HEK293T (cell line): ENCODE measurements at regions not wholly inside any gene's neighbourhood (a gene's known extent, or its start where the extent isn't known, plus 50 kb on each side); places are given as distances from the start of the nearest gene placed in this dataset.

Experiments
- BHLHE40 ChIP-seq: fragments of 450-650 bp; IDR thresholded peaks from 2 replicates; pipeline ENCODE4 v1.6.1; 2016; ENCODE audit warnings: mild to moderate bottlenecking, moderate library complexity, borderline replicate concordance
- CTBP1 ChIP-seq: fragments of 450-650 bp; IDR thresholded peaks from 2 replicates; pipeline ENCODE4 v1.6.1; 2016; ENCODE audit warnings: borderline replicate concordance
- ELF4 ChIP-seq: fragments of 450-650 bp; IDR thresholded peaks from 2 replicates; pipeline ENCODE4 v1.6.1; 2017; ENCODE audit warnings: antibody characterized with exemption
- FOXA1 ChIP-seq: fragments of 450-650 bp; IDR thresholded peaks from 2 replicates; pipeline ENCODE4 v1.6.1; 2016; ENCODE audit warnings: mild to moderate bottlenecking
- FOXK2 ChIP-seq: fragments of 450-650 bp; IDR thresholded peaks from 2 replicates; pipeline ENCODE4 v1.6.1; 2016; ENCODE audit warnings: mild to moderate bottlenecking
- FOXM1 ChIP-seq: fragments of 450-650 bp; IDR thresholded peaks from 2 replicates; pipeline ENCODE4 v1.6.1; 2017; ENCODE audit warnings: mild to moderate bottlenecking, borderline replicate concordance
- HDGF ChIP-seq: fragments of 450-650 bp; IDR thresholded peaks from 2 replicates; pipeline ENCODE4 v1.6.1; 2017; ENCODE audit warnings: antibody characterized with exemption, borderline replicate concordance
- NFRKB ChIP-seq: fragments of 450-650 bp; IDR thresholded peaks from 2 replicates; pipeline ENCODE4 v1.6.1; 2016; ENCODE audit warnings: mild to moderate bottlenecking, moderate library complexity
- SP1 ChIP-seq: fragments of 450-650 bp; IDR thresholded peaks from 2 replicates; pipeline ENCODE4 v1.6.1; 2017
- SUZ12 ChIP-seq: fragments of 450-650 bp; IDR thresholded peaks from 2 replicates; pipeline ENCODE4 v1.6.1; 2016; ENCODE audit warnings: mild to moderate bottlenecking
- TARDBP ChIP-seq: fragments of 450-650 bp; IDR thresholded peaks from 2 replicates; pipeline ENCODE4 v1.6.1; 2016
- ZNF384 ChIP-seq: fragments of 450-650 bp; IDR thresholded peaks from 2 replicates; pipeline ENCODE4 v1.6.1; 2016
- TF ChIP-seq, protein P1 (sequence below): fragments of 450-650 bp; IDR thresholded peaks from 2 replicates; pipeline ENCODE4 v1.6.1; 2016

DNA sequence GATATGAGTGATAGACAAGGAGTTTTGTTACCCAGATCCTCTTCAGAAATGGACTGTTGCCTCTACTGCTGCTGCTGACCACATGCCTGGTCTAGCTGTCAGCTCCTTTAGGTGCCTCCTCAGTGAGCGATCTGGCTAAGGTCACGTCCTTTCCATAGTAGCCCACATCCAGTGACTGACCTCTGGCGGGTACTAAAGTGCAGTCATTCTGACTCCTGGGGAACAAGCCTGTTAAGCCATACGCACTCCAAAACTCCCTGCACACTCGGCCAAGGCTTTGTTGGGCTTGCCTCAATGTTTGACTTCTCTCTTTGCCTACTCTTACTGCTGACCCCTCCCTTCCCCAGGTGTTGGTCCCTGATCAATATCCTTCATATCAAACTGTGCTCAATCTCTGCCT lies 685.2 kb downstream of the IRS1 start:
- no peak for TF ChIP-seq HDGF
- TF ChIP-seq FOXM1, result no peak
- no peak for TF ChIP-seq SP1
- TF ChIP-seq NFRKB, result no peak
- no peak for TF ChIP-seq TARDBP
- TF ChIP-seq ZNF384, result no peak
- TF ChIP-seq ELF4, result no peak
- TF ChIP-seq BHLHE40, result no peak
- TF ChIP-seq, protein P1, sequence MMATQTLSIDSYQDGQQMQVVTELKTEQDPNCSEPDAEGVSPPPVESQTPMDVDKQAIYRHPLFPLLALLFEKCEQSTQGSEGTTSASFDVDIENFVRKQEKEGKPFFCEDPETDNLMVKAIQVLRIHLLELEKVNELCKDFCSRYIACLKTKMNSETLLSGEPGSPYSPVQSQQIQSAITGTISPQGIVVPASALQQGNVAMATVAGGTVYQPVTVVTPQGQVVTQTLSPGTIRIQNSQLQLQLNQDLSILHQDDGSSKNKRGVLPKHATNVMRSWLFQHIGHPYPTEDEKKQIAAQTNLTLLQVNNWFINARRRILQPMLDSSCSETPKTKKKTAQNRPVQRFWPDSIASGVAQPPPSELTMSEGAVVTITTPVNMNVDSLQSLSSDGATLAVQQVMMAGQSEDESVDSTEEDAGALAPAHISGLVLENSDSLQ, result no peak
- no peak for TF ChIP-seq SUZ12
- TF ChIP-seq FOXK2, result no peak
- TF ChIP-seq FOXA1, result no peak
- no peak for TF ChIP-seq CTBP1
